HG03469 (cell line): ENCODE measurements at regions not wholly inside any gene's neighbourhood (a gene's known extent, or its start where the extent isn't known, plus 50 kb on each side); places are given as distances from the start of the nearest gene placed in this dataset.

Source experiments
- ATAC-seq: cut with Tn5 transposase; IDR thresholded peaks from one replicate; pipeline ENCODE4 v1.9.1; 2021; ENCODE audit warnings: mild to moderate bottlenecking, moderate library complexity, moderate number of reproducible peaks; ENCODE audit not compliant: unreplicated experiment

DNA sequence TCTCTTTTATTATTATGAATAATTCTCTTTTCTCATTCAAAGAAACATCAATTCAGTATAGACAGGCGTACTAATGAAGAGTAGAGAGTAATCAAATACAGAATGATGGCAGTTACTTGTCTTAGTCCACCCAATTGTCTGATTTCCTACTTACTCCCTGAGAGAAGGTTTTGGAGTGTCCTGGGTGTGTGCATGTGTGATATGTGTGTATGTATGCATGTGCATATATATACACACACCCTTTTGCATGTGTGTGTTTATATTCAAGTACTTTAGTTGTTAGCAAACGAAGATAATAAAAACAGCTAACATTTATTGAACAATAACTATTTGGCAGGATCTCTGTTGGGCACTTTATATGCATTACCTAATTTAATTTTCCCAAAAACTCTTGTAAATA is 63.2 kb upstream of the CCDC190 start:
- ATAC-seq: no peak

- ATAC-seq: no peak
These were observed 61.2 kb upstream of the CCDC190 start for GRCh38 chr1:162922201-162922600.

DNA sequence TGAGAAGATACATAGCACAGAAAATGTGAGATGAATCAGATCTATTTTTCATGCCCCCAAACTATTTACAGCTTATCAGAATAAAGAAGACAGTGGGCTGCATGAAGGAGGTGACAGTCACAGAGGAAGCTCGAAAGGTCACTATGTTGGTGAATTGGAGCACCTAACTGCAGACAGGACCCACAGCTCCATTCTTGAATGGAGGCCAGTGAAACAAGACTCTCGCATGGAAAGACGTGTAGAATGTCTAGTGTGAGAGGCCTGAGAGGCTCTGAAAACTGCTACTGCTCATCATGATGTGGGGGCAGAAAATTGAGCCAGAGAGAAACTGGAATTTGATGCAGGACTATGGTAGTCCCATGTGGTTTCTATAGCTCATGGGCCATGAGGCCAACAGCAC is 60.3 kb upstream of the CCDC190 start:
- no peak for ATAC-seq

DNA sequence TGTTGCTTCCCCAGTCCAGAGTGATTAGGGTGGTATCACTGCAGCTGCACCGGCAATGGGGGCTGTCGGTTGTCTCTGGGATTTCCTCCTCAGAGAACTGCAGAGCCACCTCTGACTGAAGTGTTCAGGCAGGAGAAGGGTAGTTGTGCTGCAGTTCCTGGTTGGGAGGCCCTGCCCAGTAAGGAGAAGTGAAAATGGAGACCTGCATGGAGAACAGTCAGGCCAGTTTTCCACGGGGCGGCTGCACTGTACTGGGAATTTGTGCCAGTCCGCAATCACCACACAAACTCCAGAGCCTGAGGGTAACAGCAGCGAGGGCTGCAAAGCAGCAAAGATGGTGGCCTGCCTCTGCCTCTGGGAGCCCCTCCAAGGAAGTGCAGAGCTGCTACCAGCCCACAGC is 58.1 kb upstream of the CCDC190 start:
- ATAC-seq: no peak

- ATAC-seq: no peak
These were observed 57.3 kb upstream of the CCDC190 start for GRCh38 chr1:162918151-162918754.

- ATAC-seq: no peak
These were observed 56.0 kb upstream of the CCDC190 start for GRCh38 chr1:162916821-162917613.

GRCh38 chr1:162916407-162916806 is 55.4 kb upstream of the CCDC190 start:
- ATAC-seq: no peak

DNA sequence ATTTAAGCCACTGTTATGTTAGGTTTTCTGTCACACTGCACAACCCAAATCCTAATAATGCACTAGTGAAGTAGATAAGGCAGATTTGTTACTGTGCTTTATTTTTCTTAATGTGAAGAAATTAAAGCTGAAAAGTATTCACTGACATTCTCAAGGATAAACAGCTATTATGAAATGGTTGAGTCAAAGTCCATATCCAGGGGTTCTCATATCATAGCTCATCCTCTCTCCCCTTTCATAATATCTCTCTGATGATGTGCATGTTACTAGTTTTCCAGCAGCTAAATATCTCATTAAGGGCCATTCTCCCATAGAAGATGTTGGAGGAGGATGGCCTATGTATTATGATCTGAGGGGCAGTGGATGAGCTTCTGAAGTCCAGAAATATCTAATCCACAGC is 53.6 kb upstream of the CCDC190 start:
- no peak for ATAC-seq

- ATAC-seq: no peak
These were observed 52.4 kb upstream of the CCDC190 start for GRCh38 chr1:162913345-162913744.

DNA sequence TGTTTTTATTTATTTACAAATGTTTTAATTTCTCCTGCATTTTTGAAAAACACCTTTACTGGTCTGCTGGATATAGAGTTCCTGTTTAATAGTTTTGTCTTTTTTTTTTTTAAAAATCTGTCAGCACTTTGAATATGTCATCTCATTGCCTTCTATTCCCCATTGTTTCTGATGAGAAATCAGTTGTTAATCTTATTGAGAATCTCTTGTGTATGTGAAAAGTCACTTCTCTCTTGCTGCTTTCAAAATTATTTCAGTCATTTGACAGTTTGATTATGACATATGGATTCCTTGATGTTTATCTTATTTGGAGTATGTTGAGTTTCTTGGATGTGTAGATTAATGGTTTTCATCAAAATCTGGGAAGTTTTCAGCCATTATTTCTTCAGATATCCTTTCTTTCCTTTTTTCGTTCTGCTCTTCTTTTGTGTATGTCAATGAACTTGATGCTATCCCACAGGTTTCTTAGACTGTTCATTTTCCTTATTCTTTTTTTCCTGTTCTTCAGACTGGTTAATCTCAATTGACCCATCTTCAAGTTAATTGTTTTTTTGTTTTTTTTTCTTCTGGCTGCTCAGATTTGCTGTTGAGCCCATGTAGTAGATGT is 51.2 kb upstream of the CCDC190 start:
- no peak for ATAC-seq
